ENCODE measurements at regions not wholly inside any gene's neighbourhood (a gene's known extent, or its start where the extent isn't known, plus 50 kb on each side); places are given as distances from the start of the nearest gene placed in this dataset.

DNA sequence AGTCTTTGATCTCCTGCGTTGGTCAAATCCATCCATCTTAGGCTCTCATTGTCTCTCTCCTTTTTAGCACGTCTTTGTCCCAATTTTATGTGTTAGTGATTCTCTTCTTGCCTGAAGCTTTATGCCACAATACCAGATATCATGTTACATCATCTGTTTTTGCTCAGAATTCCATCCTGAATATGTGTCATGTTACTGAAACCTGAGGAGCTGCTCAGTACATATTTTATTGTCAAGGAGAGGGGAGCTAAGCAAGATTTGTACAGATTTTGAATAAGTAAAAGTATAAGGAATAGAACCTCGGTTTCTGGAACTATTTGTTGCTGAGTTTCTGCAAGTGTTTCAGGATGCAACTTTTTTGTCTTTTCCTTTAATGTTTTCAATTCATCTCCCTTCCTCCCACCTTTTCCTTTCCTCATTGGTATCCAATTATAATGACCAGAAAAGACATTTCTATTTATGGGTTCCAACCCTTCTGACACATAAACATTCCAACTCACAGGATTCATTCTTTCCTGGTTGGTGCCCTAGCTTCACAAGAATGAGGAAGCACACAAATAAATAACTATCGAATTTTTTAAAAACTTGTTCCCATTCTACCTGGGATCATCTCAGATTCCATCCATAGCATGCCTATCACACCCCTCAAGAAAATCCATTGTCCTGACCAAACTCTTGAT is 291.8 kb downstream of the CRPPA start:
- peaks cover 13% of the 10 kb centered on the region for H3K4me1 ChIP-seq (ENCODE audit: insufficient read depth, low read length)
- DNase-seq (ENCODE audit: low read depth) = peak; percentile 87
- TF ChIP-seq, protein P1, sequence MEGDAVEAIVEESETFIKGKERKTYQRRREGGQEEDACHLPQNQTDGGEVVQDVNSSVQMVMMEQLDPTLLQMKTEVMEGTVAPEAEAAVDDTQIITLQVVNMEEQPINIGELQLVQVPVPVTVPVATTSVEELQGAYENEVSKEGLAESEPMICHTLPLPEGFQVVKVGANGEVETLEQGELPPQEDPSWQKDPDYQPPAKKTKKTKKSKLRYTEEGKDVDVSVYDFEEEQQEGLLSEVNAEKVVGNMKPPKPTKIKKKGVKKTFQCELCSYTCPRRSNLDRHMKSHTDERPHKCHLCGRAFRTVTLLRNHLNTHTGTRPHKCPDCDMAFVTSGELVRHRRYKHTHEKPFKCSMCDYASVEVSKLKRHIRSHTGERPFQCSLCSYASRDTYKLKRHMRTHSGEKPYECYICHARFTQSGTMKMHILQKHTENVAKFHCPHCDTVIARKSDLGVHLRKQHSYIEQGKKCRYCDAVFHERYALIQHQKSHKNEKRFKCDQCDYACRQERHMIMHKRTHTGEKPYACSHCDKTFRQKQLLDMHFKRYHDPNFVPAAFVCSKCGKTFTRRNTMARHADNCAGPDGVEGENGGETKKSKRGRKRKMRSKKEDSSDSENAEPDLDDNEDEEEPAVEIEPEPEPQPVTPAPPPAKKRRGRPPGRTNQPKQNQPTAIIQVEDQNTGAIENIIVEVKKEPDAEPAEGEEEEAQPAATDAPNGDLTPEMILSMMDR (IDR thresholded peaks at IDR 0.05; ENCODE audit: insufficient read depth, low read depth, low read length) = no peak
- TF ChIP-seq EZH2 (IDR thresholded peaks at IDR 0.05; ENCODE audit: insufficient read depth, low read length) = no peak
- Mint-ChIP-seq H3K9me3 (ENCODE audit: unreplicated experiment) (no peaks in the 10 kb centered on the region), H3K4me3 (ENCODE audit: unreplicated experiment) (no peak overlapping the region), H3K27ac (ENCODE audit: unreplicated experiment) (peak overlapping the region; percentile 93), H3K4me1 (ENCODE audit: low read depth, unreplicated experiment) (peaks cover 15% of the 10 kb centered on the region), H3K36me3 (ENCODE audit: low read depth, unreplicated experiment) (no peaks in the 10 kb centered on the region), H3K27me3 (ENCODE audit: low read depth, unreplicated experiment) (no peaks in the 10 kb centered on the region)
- no peaks in the 10 kb centered on the region for H4K20me1 ChIP-seq (ENCODE audit: insufficient read depth, low read length)
- peak overlapping the region; percentile 68 for H2AFZ ChIP-seq (ENCODE audit: low read depth, low read length)
- FAIRE-seq = peak; percentile 83
- H3K4me3 ChIP-seq (ENCODE audit: insufficient read depth, low read depth, low read length) = peak overlapping the region; percentile 27
- H3K4me2 ChIP-seq (ENCODE audit: low read length) = peak overlapping the region; percentile 80
- no peaks in the 10 kb centered on the region for H3K79me2 ChIP-seq (ENCODE audit: insufficient read depth, low read length)
- no peaks in the 10 kb centered on the region for H3K36me3 ChIP-seq (ENCODE audit: insufficient read depth, low read length)
- H3K27ac ChIP-seq (ENCODE audit: low read depth, low read length) = peak overlapping the region; percentile 82
- no peaks in the 10 kb centered on the region for H3K27me3 ChIP-seq (ENCODE audit: insufficient read depth, low read length)
- H3K9me3 ChIP-seq (ENCODE audit: insufficient read depth, low read depth, low read length) = no peaks in the 10 kb centered on the region
- H3K9ac ChIP-seq (ENCODE audit: low read length) = peak overlapping the region; percentile 71

GRCh38 chr7:16123117-16123770 is 298.1 kb downstream of the CRPPA start:
- no peak overlapping the region for H3K4me3 ChIP-seq (ENCODE audit: insufficient read depth, low read depth, low read length)
- H3K4me3 Mint-ChIP-seq (ENCODE audit: unreplicated experiment) = no peak overlapping the region
- no peak overlapping the region for H3K9ac ChIP-seq (ENCODE audit: low read length)
- no peaks in the 10 kb centered on the region for H3K9me3 Mint-ChIP-seq (ENCODE audit: unreplicated experiment)
- no peak overlapping the region for H3K4me2 ChIP-seq (ENCODE audit: low read length)
- H3K79me2 ChIP-seq (ENCODE audit: insufficient read depth, low read length) = no peaks in the 10 kb centered on the region
- no peaks in the 10 kb centered on the region for H3K9me3 ChIP-seq (ENCODE audit: insufficient read depth, low read depth, low read length)
- TF ChIP-seq, protein P1 (IDR thresholded peaks at IDR 0.05; ENCODE audit: insufficient read depth, low read depth, low read length) = no peak
- no peak for TF ChIP-seq EZH2 (IDR thresholded peaks at IDR 0.05; ENCODE audit: insufficient read depth, low read length)
- no peak overlapping the region for H2AFZ ChIP-seq (ENCODE audit: low read depth, low read length)
- H3K27ac ChIP-seq (ENCODE audit: low read depth, low read length) = no peak overlapping the region
- no peak overlapping the region for H3K27ac Mint-ChIP-seq (ENCODE audit: unreplicated experiment)
- no peak for FAIRE-seq
- no peaks in the 10 kb centered on the region for H3K36me3 ChIP-seq (ENCODE audit: insufficient read depth, low read length)
- H4K20me1 ChIP-seq (ENCODE audit: insufficient read depth, low read length) = no peaks in the 10 kb centered on the region
- H3K36me3 Mint-ChIP-seq (ENCODE audit: low read depth, unreplicated experiment) = no peaks in the 10 kb centered on the region
- DNase-seq (ENCODE audit: low read depth) = no peak
- peaks cover under 1% of the 10 kb centered on the region for H3K4me1 Mint-ChIP-seq (ENCODE audit: low read depth, unreplicated experiment)
- no peaks in the 10 kb centered on the region for H3K27me3 Mint-ChIP-seq (ENCODE audit: low read depth, unreplicated experiment)
- H3K4me1 ChIP-seq (ENCODE audit: insufficient read depth, low read length) = no peaks in the 10 kb centered on the region
- no peaks in the 10 kb centered on the region for H3K27me3 ChIP-seq (ENCODE audit: insufficient read depth, low read length)

- no peaks in the 10 kb centered on the region for H3K9me3 Mint-ChIP-seq (ENCODE audit: unreplicated experiment)
These were observed 299.4 kb downstream of the CRPPA start for GRCh38 chr7:16121876-16122390.

More at GRCh38 chr7:16121876-16122390, 299.4 kb downstream of the CRPPA start:
- no peak overlapping the region for H3K4me3 Mint-ChIP-seq (ENCODE audit: unreplicated experiment)
- Histone ChIP-seq H3K9me3 (ENCODE audit: insufficient read depth, low read depth, low read length) (no peaks in the 10 kb centered on the region), H2AFZ (ENCODE audit: low read depth, low read length) (no peak overlapping the region), H4K20me1 (ENCODE audit: insufficient read depth, low read length) (no peaks in the 10 kb centered on the region), H3K27me3 (ENCODE audit: insufficient read depth, low read length) (no peaks in the 10 kb centered on the region), H3K4me3 (ENCODE audit: insufficient read depth, low read depth, low read length) (no peak overlapping the region), H3K9ac (ENCODE audit: low read length) (no peak overlapping the region), H3K4me2 (ENCODE audit: low read length) (no peak overlapping the region), H3K27ac (ENCODE audit: low read depth, low read length) (no peak overlapping the region), H3K36me3 (ENCODE audit: insufficient read depth, low read length) (no peaks in the 10 kb centered on the region), H3K4me1 (ENCODE audit: insufficient read depth, low read length) (no peaks in the 10 kb centered on the region), H3K79me2 (ENCODE audit: insufficient read depth, low read length) (no peaks in the 10 kb centered on the region)
- TF ChIP-seq, protein P1 (IDR thresholded peaks at IDR 0.05; ENCODE audit: insufficient read depth, low read depth, low read length) = no peak
- no peak for TF ChIP-seq EZH2 (IDR thresholded peaks at IDR 0.05; ENCODE audit: insufficient read depth, low read length)
- H3K27ac Mint-ChIP-seq (ENCODE audit: unreplicated experiment) = no peak overlapping the region
- H3K36me3 Mint-ChIP-seq (ENCODE audit: low read depth, unreplicated experiment) = peaks cover 2% of the 10 kb centered on the region
- no peaks in the 10 kb centered on the region for H3K4me1 Mint-ChIP-seq (ENCODE audit: low read depth, unreplicated experiment)
- DNase-seq (ENCODE audit: low read depth) (no peak), FAIRE-seq (no peak)
- no peaks in the 10 kb centered on the region for H3K27me3 Mint-ChIP-seq (ENCODE audit: low read depth, unreplicated experiment)

Data from astrocyte (in vitro differentiated cells and primary cell).